ENCODE measurements at regions not wholly inside any gene's neighbourhood (a gene's known extent, or its start where the extent isn't known, plus 50 kb on each side); places are given as distances from the start of the nearest gene placed in this dataset.

- Histone ChIP-seq H3K27ac (no peak overlapping the region), H3K36me3 (no peaks in the 10 kb centered on the region), H3K9me3 (no peaks in the 10 kb centered on the region), H3K4me1 (no peaks in the 10 kb centered on the region), H3K27me3 (no peaks in the 10 kb centered on the region), H3K4me3 (no peak overlapping the region)
- TF ChIP-seq CTCF (IDR thresholded peaks at IDR 0.05) (no peak), POLR2AphosphoS5 (IDR thresholded peaks at IDR 0.05; ENCODE audit: insufficient read depth in 1 of 2, low read depth in 1 of 2) (no peak), POLR2A (IDR thresholded peaks at IDR 0.05) (no peak)
- no peak for DNase-seq (ENCODE audit: extremely low spot score in 2 of 2)
- intact Hi-C loops (cut with DNase I): no loop called here
Observed at GRCh38 chr9:26412446-26412845, 480.2 kb downstream of the CAAP1 start.

- Histone ChIP-seq H3K27ac (no peak overlapping the region), H3K4me3 (no peak overlapping the region), H3K36me3 (no peaks in the 10 kb centered on the region), H3K4me1 (no peaks in the 10 kb centered on the region), H3K27me3 (no peaks in the 10 kb centered on the region), H3K9me3 (no peaks in the 10 kb centered on the region)
- intact Hi-C loops (cut with DNase I): no loop called here
- DNase-seq (ENCODE audit: extremely low spot score in 2 of 2): no peak
- TF ChIP-seq POLR2A (IDR thresholded peaks at IDR 0.05) (no peak), CTCF (IDR thresholded peaks at IDR 0.05) (no peak), POLR2AphosphoS5 (IDR thresholded peaks at IDR 0.05; ENCODE audit: insufficient read depth in 1 of 2, low read depth in 1 of 2) (no peak)
Observed at GRCh38 chr9:26406676-26407075, 485.9 kb downstream of the CAAP1 start.

- H3K36me3 ChIP-seq: no peaks in the 10 kb centered on the region
- H3K9me3 ChIP-seq: no peaks in the 10 kb centered on the region
- no peaks in the 10 kb centered on the region for H3K27me3 ChIP-seq
- TF ChIP-seq POLR2A (IDR thresholded peaks at IDR 0.05): no peak
- no peak for TF ChIP-seq POLR2AphosphoS5 (IDR thresholded peaks at IDR 0.05; ENCODE audit: insufficient read depth in 1 of 2, low read depth in 1 of 2)
- H3K4me3 ChIP-seq: no peak overlapping the region
- no peak for DNase-seq (ENCODE audit: extremely low spot score in 2 of 2)
- intact Hi-C loops (cut with DNase I): no loop called here
- no peaks in the 10 kb centered on the region for H3K4me1 ChIP-seq
- no peak overlapping the region for H3K27ac ChIP-seq
Observed at GRCh38 chr9:26399556-26399955, 493.0 kb downstream of the CAAP1 start.

GRCh38 chr9:26394025-26394424 lies 498.6 kb downstream of the CAAP1 start:
- H3K4me3 ChIP-seq: no peak overlapping the region
- H3K27ac ChIP-seq: no peak overlapping the region
- H3K9me3 ChIP-seq: no peaks in the 10 kb centered on the region
- TF ChIP-seq POLR2AphosphoS5 (IDR thresholded peaks at IDR 0.05; ENCODE audit: insufficient read depth in 1 of 2, low read depth in 1 of 2) (no peak), POLR2A (IDR thresholded peaks at IDR 0.05) (no peak), CTCF (IDR thresholded peaks at IDR 0.05) (no peak)
- no peaks in the 10 kb centered on the region for H3K27me3 ChIP-seq
- no peaks in the 10 kb centered on the region for H3K4me1 ChIP-seq
- DNase-seq (ENCODE audit: extremely low spot score in 2 of 2): no peak
- intact Hi-C loops (cut with DNase I): no loop called here
- no peaks in the 10 kb centered on the region for H3K36me3 ChIP-seq

GRCh38 chr9:26392639-26393038 lies 500.0 kb downstream of the CAAP1 start:
- Histone ChIP-seq H3K4me1 (no peaks in the 10 kb centered on the region), H3K27me3 (no peaks in the 10 kb centered on the region), H3K27ac (no peak overlapping the region), H3K9me3 (no peaks in the 10 kb centered on the region), H3K36me3 (no peaks in the 10 kb centered on the region), H3K4me3 (no peak overlapping the region)
- no peak for DNase-seq (ENCODE audit: extremely low spot score in 2 of 2)
- intact Hi-C loops (cut with DNase I): no loop called here
- TF ChIP-seq POLR2AphosphoS5 (IDR thresholded peaks at IDR 0.05; ENCODE audit: insufficient read depth in 1 of 2, low read depth in 1 of 2) (no peak), CTCF (IDR thresholded peaks at IDR 0.05) (no peak), POLR2A (IDR thresholded peaks at IDR 0.05) (no peak)

- H3K9me3 ChIP-seq: no peaks in the 10 kb centered on the region
- DNase-seq (ENCODE audit: extremely low spot score in 2 of 2): no peak
- no peaks in the 10 kb centered on the region for H3K36me3 ChIP-seq
- no peak overlapping the region for H3K27ac ChIP-seq
- no peak overlapping the region for H3K4me3 ChIP-seq
- H3K4me1 ChIP-seq: no peaks in the 10 kb centered on the region
- TF ChIP-seq CTCF (IDR thresholded peaks at IDR 0.05): no peak
- TF ChIP-seq POLR2A (IDR thresholded peaks at IDR 0.05): no peak
- TF ChIP-seq POLR2AphosphoS5 (IDR thresholded peaks at IDR 0.05; ENCODE audit: insufficient read depth in 1 of 2, low read depth in 1 of 2): no peak
- no peaks in the 10 kb centered on the region for H3K27me3 ChIP-seq
- intact Hi-C loops (cut with DNase I): no loop called here
Observed at GRCh38 chr9:26391036-26391435, 501.6 kb downstream of the CAAP1 start.
